ENCODE measurements at regions not wholly inside any gene's neighbourhood (a gene's known extent, or its start where the extent isn't known, plus 50 kb on each side); places are given as distances from the start of the nearest gene placed in this dataset.
A peak's percentile ranks its signal among the peaks of the same experiment; 100 is the strongest.

DNA sequence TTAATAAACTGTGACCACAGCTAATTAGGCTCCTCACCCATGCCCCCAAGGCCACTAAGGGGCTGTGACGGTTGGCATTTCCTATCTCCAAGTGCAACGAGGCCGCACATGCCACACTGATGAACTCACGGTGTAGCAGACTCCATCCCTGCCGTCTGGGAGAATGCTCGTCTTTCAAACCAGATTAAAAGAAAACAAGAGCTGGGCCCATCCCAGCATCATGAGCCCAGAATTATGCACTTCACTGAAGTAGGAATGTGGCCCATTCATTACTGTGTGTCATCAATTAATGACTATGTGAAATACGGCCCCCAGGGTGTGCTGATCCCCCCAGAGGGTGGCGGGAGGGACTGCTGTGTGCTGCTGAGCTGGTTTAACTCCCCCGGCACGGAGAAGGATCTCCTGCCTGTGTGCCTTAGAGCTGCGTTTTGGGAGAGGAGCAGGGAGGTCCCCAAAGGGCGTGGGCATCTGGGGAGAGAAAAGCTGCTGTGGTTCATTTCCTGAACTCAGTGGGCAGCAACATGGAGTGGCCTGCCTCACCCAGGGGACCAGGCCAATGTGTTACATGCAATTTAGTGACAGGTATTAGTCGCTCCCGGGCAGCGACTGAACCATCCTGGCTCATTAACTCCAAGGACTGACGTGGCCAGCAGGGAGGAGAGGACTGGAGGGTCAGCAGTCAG is 194.5 kb downstream of the FOXL1 start:
- peak; percentile 57 for DNase-seq (ENCODE audit: low spot score)
- Histone ChIP-seq H3K4me2 (ENCODE audit: insufficient read depth, low read length, poor library complexity, severe bottlenecking) (no peak overlapping the region), H2BK15ac (ENCODE audit: low read length) (no peak overlapping the region), H3K9ac (ENCODE audit: low read depth, low read length, poor library complexity) (peak overlapping the region; percentile 37), H3K36me3 (replicated peaks in 1 of 2; ENCODE audit: control insufficient read depth in 2 of 2, insufficient read depth in 2 of 2, low read length in 2 of 2) (no peaks in the 10 kb centered on the region), H3K27ac (replicated peaks; ENCODE audit: low read length) (no peak overlapping the region), H3K4ac (ENCODE audit: low read length) (no peak overlapping the region), H3K23ac (ENCODE audit: low read depth, low read length, poor library complexity) (no peak overlapping the region), H3K9me3 (replicated peaks in 1 of 2; ENCODE audit: control insufficient read depth in 2 of 2, insufficient read depth in 1 of 2, low read depth in 1 of 2, low read length in 2 of 2) (no peaks in the 10 kb centered on the region), H2AK5ac (ENCODE audit: low read depth, low read length) (peak overlapping the region; percentile 43), H2AFZ (ENCODE audit: low read length) (peak overlapping the region; percentile 11), H3K14ac (ENCODE audit: low read length) (no peak overlapping the region), H2BK120ac (ENCODE audit: low read depth, low read length) (peak overlapping the region; percentile 73), H3K4me3 (ENCODE audit: low read length in 2 of 2) (no peak overlapping the region), H4K8ac (ENCODE audit: low read depth, low read length) (no peak overlapping the region), H3K79me1 (ENCODE audit: low read depth, low read length) (no peaks in the 10 kb centered on the region), H2BK12ac (ENCODE audit: low read length) (peak overlapping the region; percentile 88), H3K4me1 (ENCODE audit: control insufficient read depth in 2 of 2, insufficient read depth in 1 of 2, low read depth in 1 of 2, low read length in 2 of 2) (peaks cover 0 to 13% of the 10 kb centered on the region in 2 donors), H2BK5ac (ENCODE audit: low read length) (no peak overlapping the region), H3K18ac (ENCODE audit: low read length) (peak overlapping the region; percentile 84), H3K27me3 (ENCODE audit: control insufficient read depth in 3 of 3, insufficient read depth in 3 of 3, low read depth in 1 of 3, low read length in 3 of 3) (peaks cover 0 to 21% (median 0%) of the 10 kb centered on the region in 3 experiments), H4K91ac (ENCODE audit: low read depth, low read length, poor library complexity) (no peak overlapping the region)
- no CpG with 5 or more reads among the region's 16 CpGs for WGBS, 2 donors (ENCODE audit: extremely low coverage in 2 of 2, insufficient read length in 2 of 2, insufficient replicate concordance in 1 of 2)

- Histone ChIP-seq H3K4ac (ENCODE audit: low read length) (no peak overlapping the region), H4K8ac (ENCODE audit: low read depth, low read length) (no peak overlapping the region), H3K18ac (ENCODE audit: low read length) (peak overlapping the region; percentile 84), H2BK12ac (ENCODE audit: low read length) (peak overlapping the region; percentile 88), H3K27me3 (ENCODE audit: control insufficient read depth in 3 of 3, insufficient read depth in 3 of 3, low read depth in 1 of 3, low read length in 3 of 3) (peaks cover 0 to 21% (median 0%) of the 10 kb centered on the region in 3 experiments), H2BK5ac (ENCODE audit: low read length) (no peak overlapping the region), H3K4me1 (ENCODE audit: control insufficient read depth in 2 of 2, insufficient read depth in 1 of 2, low read depth in 1 of 2, low read length in 2 of 2) (peaks cover 0 to 13% of the 10 kb centered on the region in 2 donors), H2AK5ac (ENCODE audit: low read depth, low read length) (peak overlapping the region; percentile 43), H3K9me3 (replicated peaks in 1 of 2; ENCODE audit: control insufficient read depth in 2 of 2, insufficient read depth in 1 of 2, low read depth in 1 of 2, low read length in 2 of 2) (no peaks in the 10 kb centered on the region), H3K9ac (ENCODE audit: low read depth, low read length, poor library complexity) (peak overlapping the region; percentile 37), H3K4me3 (ENCODE audit: low read length in 2 of 2) (no peak overlapping the region), H3K36me3 (replicated peaks in 1 of 2; ENCODE audit: control insufficient read depth in 2 of 2, insufficient read depth in 2 of 2, low read length in 2 of 2) (no peaks in the 10 kb centered on the region), H3K27ac (replicated peaks; ENCODE audit: low read length) (no peak overlapping the region), H4K91ac (ENCODE audit: low read depth, low read length, poor library complexity) (no peak overlapping the region), H2AFZ (ENCODE audit: low read length) (no peak overlapping the region), H3K4me2 (ENCODE audit: insufficient read depth, low read length, poor library complexity, severe bottlenecking) (no peak overlapping the region), H3K79me1 (ENCODE audit: low read depth, low read length) (no peaks in the 10 kb centered on the region), H3K23ac (ENCODE audit: low read depth, low read length, poor library complexity) (no peak overlapping the region), H2BK120ac (ENCODE audit: low read depth, low read length) (peak overlapping the region; percentile 73), H3K14ac (ENCODE audit: low read length) (no peak overlapping the region), H2BK15ac (ENCODE audit: low read length) (no peak overlapping the region)
- DNase-seq (ENCODE audit: low spot score): no peak
- WGBS, 2 donors (ENCODE audit: extremely low coverage in 2 of 2, insufficient read length in 2 of 2, insufficient replicate concordance in 1 of 2): no CpG with 5 or more reads among the region's 4 CpGs
Observed at GRCh38 chr16:86773354-86773715, 195.0 kb downstream of the FOXL1 start.

GRCh38 chr16:86774931-86775330 is 196.6 kb downstream of the FOXL1 start:
- no peak overlapping the region for H2AFZ ChIP-seq (ENCODE audit: low read length)
- no peak overlapping the region for H4K8ac ChIP-seq (ENCODE audit: low read depth, low read length)
- H3K27ac ChIP-seq (replicated peaks; ENCODE audit: low read length): no peak overlapping the region
- H4K91ac ChIP-seq (ENCODE audit: low read depth, low read length, poor library complexity): no peak overlapping the region
- H3K9me3 ChIP-seq (replicated peaks in 1 of 2; ENCODE audit: control insufficient read depth in 2 of 2, insufficient read depth in 1 of 2, low read depth in 1 of 2, low read length in 2 of 2): no peaks in the 10 kb centered on the region
- no peak overlapping the region for H3K4ac ChIP-seq (ENCODE audit: low read length)
- no peak overlapping the region for H3K18ac ChIP-seq (ENCODE audit: low read length)
- peak overlapping the region; percentile 52 for H2AK5ac ChIP-seq (ENCODE audit: low read depth, low read length)
- no peak overlapping the region for H3K4me3 ChIP-seq (ENCODE audit: low read length in 2 of 2)
- DNase-seq (ENCODE audit: low spot score): no peak
- no peak overlapping the region for H2BK12ac ChIP-seq (ENCODE audit: low read length)
- H2BK120ac ChIP-seq (ENCODE audit: low read depth, low read length): no peak overlapping the region
- no peak overlapping the region for H3K23ac ChIP-seq (ENCODE audit: low read depth, low read length, poor library complexity)
- H3K9ac ChIP-seq (ENCODE audit: low read depth, low read length, poor library complexity): no peak overlapping the region
- no peak overlapping the region for H3K4me2 ChIP-seq (ENCODE audit: insufficient read depth, low read length, poor library complexity, severe bottlenecking)
- H2BK5ac ChIP-seq (ENCODE audit: low read length): no peak overlapping the region
- H2BK15ac ChIP-seq (ENCODE audit: low read length): no peak overlapping the region
- H3K36me3 ChIP-seq (replicated peaks in 1 of 2; ENCODE audit: control insufficient read depth in 2 of 2, insufficient read depth in 2 of 2, low read length in 2 of 2): no peaks in the 10 kb centered on the region
- no CpG with 5 or more reads among the region's 12 CpGs for WGBS, 2 donors (ENCODE audit: extremely low coverage in 2 of 2, insufficient read length in 2 of 2, insufficient replicate concordance in 1 of 2)
- H3K27me3 ChIP-seq (ENCODE audit: control insufficient read depth in 3 of 3, insufficient read depth in 3 of 3, low read depth in 1 of 3, low read length in 3 of 3): peaks cover 0 to 21% (median 0%) of the 10 kb centered on the region in 3 experiments
- no peak overlapping the region for H3K14ac ChIP-seq (ENCODE audit: low read length)
- peaks cover 0 to 13% of the 10 kb centered on the region in 2 donors for H3K4me1 ChIP-seq (ENCODE audit: control insufficient read depth in 2 of 2, insufficient read depth in 1 of 2, low read depth in 1 of 2, low read length in 2 of 2)
- no peaks in the 10 kb centered on the region for H3K79me1 ChIP-seq (ENCODE audit: low read depth, low read length)

DNA sequence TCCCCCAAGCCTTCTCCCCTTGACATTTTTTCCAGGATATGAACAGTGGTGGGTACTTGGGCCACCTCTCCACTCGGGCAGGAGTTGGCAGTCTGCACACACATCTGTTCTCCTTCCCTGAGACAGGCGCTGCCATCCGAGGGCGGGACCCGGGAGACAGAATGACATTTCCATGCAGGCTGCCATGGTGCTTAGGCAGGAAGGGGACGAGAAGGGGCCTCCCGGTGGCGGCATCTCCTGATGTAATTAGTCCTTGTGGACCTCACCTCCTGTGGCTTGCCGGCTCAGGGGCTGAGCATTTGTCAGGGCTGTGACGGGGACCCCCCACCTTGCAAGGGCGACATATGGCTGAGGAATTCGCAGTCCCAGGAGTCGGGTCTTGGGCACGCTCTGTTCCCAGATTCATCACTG is 197.2 kb downstream of the FOXL1 start:
- Histone ChIP-seq H3K4me2 (ENCODE audit: insufficient read depth, low read length, poor library complexity, severe bottlenecking) (no peak overlapping the region), H2BK120ac (ENCODE audit: low read depth, low read length) (no peak overlapping the region), H3K27me3 (ENCODE audit: control insufficient read depth in 3 of 3, insufficient read depth in 3 of 3, low read depth in 1 of 3, low read length in 3 of 3) (peaks cover 0 to 21% (median 0%) of the 10 kb centered on the region in 3 experiments)

More for the DNA sequence above, 197.2 kb downstream of the FOXL1 start:
- Histone ChIP-seq H3K18ac (ENCODE audit: low read length) (peak overlapping the region; percentile 36), H4K8ac (ENCODE audit: low read depth, low read length) (no peak overlapping the region), H3K23ac (ENCODE audit: low read depth, low read length, poor library complexity) (no peak overlapping the region), H3K9me3 (replicated peaks in 1 of 2; ENCODE audit: control insufficient read depth in 2 of 2, insufficient read depth in 1 of 2, low read depth in 1 of 2, low read length in 2 of 2) (no peaks in the 10 kb centered on the region), H3K4ac (ENCODE audit: low read length) (no peak overlapping the region), H2BK12ac (ENCODE audit: low read length) (no peak overlapping the region), H3K4me3 (ENCODE audit: low read length in 2 of 2) (no peak overlapping the region), H3K4me1 (ENCODE audit: control insufficient read depth in 2 of 2, insufficient read depth in 1 of 2, low read depth in 1 of 2, low read length in 2 of 2) (peaks cover 0 to 13% of the 10 kb centered on the region in 2 donors), H2AK5ac (ENCODE audit: low read depth, low read length) (peak overlapping the region; percentile 52), H2BK15ac (ENCODE audit: low read length) (peak overlapping the region; percentile 17), H2BK5ac (ENCODE audit: low read length) (no peak overlapping the region), H3K36me3 (replicated peaks in 1 of 2; ENCODE audit: control insufficient read depth in 2 of 2, insufficient read depth in 2 of 2, low read length in 2 of 2) (no peaks in the 10 kb centered on the region), H3K27ac (replicated peaks; ENCODE audit: low read length) (no peak overlapping the region), H3K79me1 (ENCODE audit: low read depth, low read length) (no peaks in the 10 kb centered on the region), H4K91ac (ENCODE audit: low read depth, low read length, poor library complexity) (no peak overlapping the region), H3K14ac (ENCODE audit: low read length) (no peak overlapping the region), H3K9ac (ENCODE audit: low read depth, low read length, poor library complexity) (no peak overlapping the region), H2AFZ (ENCODE audit: low read length) (no peak overlapping the region)
- DNase-seq (ENCODE audit: low spot score): no peak
- no CpG with 5 or more reads among the region's 14 CpGs for WGBS, 2 donors (ENCODE audit: extremely low coverage in 2 of 2, insufficient read length in 2 of 2, insufficient replicate concordance in 1 of 2)
